K562 (cell line): ENCODE measurements at regions not wholly inside any gene's neighbourhood (a gene's known extent, or its start where the extent isn't known, plus 50 kb on each side); places are given as distances from the start of the nearest gene placed in this dataset.

Experiments used
- ATAC-seq: fragments of 200-7000 bp; cut with Tn5 transposase; 3 replicates; pipeline ENCODE4 v1.9.1; 2020; ENCODE audit warnings: moderate library complexity
- BruUV-seq: library from RNA; stranded (reverse); fragments of 400-500 nt; replicated peaks from 2 replicates; lab custom pipeline; 2021; lab: Mats Ljungman, UMichigan
- CTCF ChIA-PET: fragments of 300-600 bp; formaldehyde crosslinking; extraction: SDS; loops from one replicate; lab custom pipeline; 2021; ENCODE audit warnings: low intra/inter-chr PET ratio; lab: Yijun Ruan, JAX
- POLR2A ChIA-PET: fragments of 300-600, 350-650 bp; sonication (Branson Sonifier 250); formaldehyde crosslinking; extraction: SDS; loops from one replicate; lab custom pipeline; 2021; ENCODE audit warnings: antibody characterized with exemption, inconsistent platforms; lab: Yijun Ruan, JAX
- DNase-seq, 4 experiments: peaks; one replicate each; pipeline versions ENCODE4 v3.0.0 to v3.0.0-alpha.2; 2011 to 2018; ENCODE audit warnings: low spot score in 3 of 4, mixed read lengths in 3 of 4; ENCODE audit errors: extremely low read depth in 1 of 4
- FAIRE-seq: peaks from 2 replicates; lab custom pipeline; 2011; peaks lifted over from hg19 to GRCh38; lab: Jason Lieb, UNC
- H2AFZ ChIP-seq: 2 replicates; pipeline ENCODE4 v1.6.0; 2011; ENCODE audit warnings: low read depth, low read length, control low read depth, inconsistent platforms
- H3K27ac ChIP-seq: fragments of 200-600 bp; 3 replicates; pipeline ENCODE4 v1.8.0; 2011; ENCODE audit warnings: low read depth, mild to moderate bottlenecking, control low read depth, inconsistent platforms, low read length, moderate library complexity, mixed read lengths; ENCODE audit errors: extremely low read depth
- H3K27me3 ChIP-seq, 2 experiments: fragments of 300-600 bp in 1 of 2; 2 replicates in 1 of 2; 3 replicates in 1 of 2; pipeline versions ENCODE4 v1.6.0 to v1.8.0; 2011; ENCODE audit warnings: inconsistent platforms in 2 of 2, low read length in 2 of 2, mild to moderate bottlenecking in 1 of 2, mixed read lengths in 1 of 2, moderate library complexity in 1 of 2; ENCODE audit not compliant: control insufficient read depth in 2 of 2, insufficient read depth in 2 of 2
- H3K36me3 ChIP-seq: fragments of 300-600 bp; 3 replicates; pipeline ENCODE4 v1.8.0; 2011; ENCODE audit warnings: mild to moderate bottlenecking, low read length, inconsistent platforms; ENCODE audit not compliant: control insufficient read depth, insufficient read depth
- H3K4me1 ChIP-seq, 2 experiments: fragments of 200-600 bp in 1 of 2; replicated peaks in 1 of 2; 2 replicates in 1 of 2; 3 replicates in 1 of 2; pipeline versions ENCODE4 v1.5.1 to v1.8.0; 2011; ENCODE audit warnings: inconsistent platforms in 2 of 2, low read length in 2 of 2, mild to moderate bottlenecking in 1 of 2, mixed read lengths in 1 of 2, moderate library complexity in 1 of 2; ENCODE audit not compliant: control insufficient read depth in 2 of 2, insufficient read depth in 2 of 2
- H3K4me2 ChIP-seq: 2 replicates; pipeline ENCODE4 v1.6.1; 2011; ENCODE audit warnings: low read length, control low read depth, inconsistent platforms, mixed read lengths; ENCODE audit not compliant: insufficient read depth
- H3K4me3 ChIP-seq: fragments of 200-600 bp; sonication (generic), shearing (Covaris generic); 2 replicates; pipeline ENCODE4 v1.5.1; 2016; ENCODE audit warnings: control low read depth, inconsistent platforms
- H3K79me2 ChIP-seq: fragments of 200-600 bp; 3 replicates; pipeline ENCODE4 v1.8.0; 2011; ENCODE audit warnings: low read length, inconsistent platforms; ENCODE audit not compliant: control insufficient read depth, insufficient read depth
- H3K9ac ChIP-seq, 2 experiments: 2 replicates each; pipeline versions ENCODE4 v1.6.0 to v1.6.1; 2011; ENCODE audit warnings: low read depth in 2 of 2, low read length in 2 of 2, control low read depth in 1 of 2, inconsistent platforms in 1 of 2, mild to moderate bottlenecking in 1 of 2, mixed read lengths in 1 of 2; ENCODE audit not compliant: insufficient read depth in 1 of 2
- H3K9me1 ChIP-seq: one replicate; pipeline ENCODE4 v1.6.0; 2011; ENCODE audit warnings: inconsistent platforms, mild to moderate bottlenecking, low read length, moderate library complexity; ENCODE audit not compliant: control insufficient read depth, insufficient read depth
- H3K9me3 ChIP-seq: replicated peaks from 2 replicates; pipeline ENCODE4 v1.5.1; 2011; ENCODE audit warnings: low read depth, low read length, inconsistent platforms; ENCODE audit not compliant: control insufficient read depth, insufficient read depth
- H4K20me1 ChIP-seq: replicated peaks from 2 replicates; pipeline ENCODE4 v1.6.1; 2011; ENCODE audit warnings: low read length, inconsistent platforms, mixed read lengths; ENCODE audit not compliant: control insufficient read depth, insufficient read depth
- GATA2 ChIP-seq: sonication (generic); formaldehyde crosslinking; IDR thresholded peaks from 2 replicates; pipeline ENCODE4 v1.4.0; 2020; ENCODE audit warnings: mild to moderate bottlenecking, missing genetic modification reagents
- HNRNPUL1 ChIP-seq: fragments of 200-400 bp; formaldehyde crosslinking; IDR thresholded peaks from 2 replicates; pipeline ENCODE4 v1.6.1; 2017; ENCODE audit warnings: low read length
- LARP7 ChIP-seq: fragments of 450-650 bp; IDR thresholded peaks from 2 replicates; pipeline ENCODE4 v1.6.1; 2016
- MTF1 ChIP-seq: fragments of 250-450 bp; sonication (Bioruptor Pico); IDR thresholded peaks from 2 replicates; pipeline ENCODE4 v1.9.0; 2021; ENCODE audit warnings: moderate library complexity, mild to moderate bottlenecking, inconsistent platforms, borderline replicate concordance
- NELFE ChIP-seq: IDR thresholded peaks from 2 replicates; pipeline ENCODE4 v1.6.1; 2011; ENCODE audit warnings: mild to moderate bottlenecking; ENCODE audit not compliant: insufficient read depth, insufficient read length
- NFXL1 ChIP-seq: fragments of 450-650 bp; formaldehyde crosslinking; IDR thresholded peaks from 2 replicates; pipeline ENCODE4 v1.4.0; 2021; ENCODE audit warnings: mild to moderate bottlenecking
- RFX7 ChIP-seq: fragments of 250-450 bp; sonication (Bioruptor Pico); IDR thresholded peaks from 2 replicates; pipeline ENCODE4 v1.5.1; 2021; ENCODE audit warnings: mild to moderate bottlenecking
- YY1 ChIP-seq, 3 experiments: IDR thresholded peaks; 2 replicates each; pipeline ENCODE4 v1.6.1; 2011; ENCODE audit warnings: low read length in 2 of 3, mild to moderate bottlenecking in 2 of 3, moderate library complexity in 2 of 3, borderline replicate concordance in 1 of 3, control low read depth in 1 of 3, low read depth in 1 of 3; ENCODE audit not compliant: insufficient read depth in 3 of 3, insufficient replicate concordance in 2 of 3, control insufficient read depth in 1 of 3, insufficient read length in 1 of 3; ENCODE audit errors: extremely low read depth in 1 of 3
- ZNF324 ChIP-seq: fragments of 250-450 bp; sonication (Bioruptor Pico); IDR thresholded peaks from 2 replicates; pipeline ENCODE4 v1.4.0; 2020; ENCODE audit warnings: mild to moderate bottlenecking
- ZNF41 ChIP-seq: fragments of 250-450 bp; sonication (Bioruptor Pico); conservative IDR thresholded peaks from 2 replicates; pipeline ENCODE4 v1.4.0; 2020; ENCODE audit warnings: mild to moderate bottlenecking
- ZNF780A ChIP-seq: fragments of 250-450 bp; sonication (Bioruptor Pico); IDR thresholded peaks from 2 replicates; pipeline ENCODE4 v1.5.0; 2021; ENCODE audit warnings: mild to moderate bottlenecking
- ZSCAN29 ChIP-seq: fragments of 450-650 bp; IDR thresholded peaks from 2 replicates; pipeline ENCODE4 v1.6.1; 2017
- WGBS: fragments of 100-300 bp; shearing (Covaris generic); methylation state at CpG from one replicate; pipeline ENCODE4 v1.1.6; 2016; ENCODE audit warnings: low coverage, mixed read lengths; ENCODE audit not compliant: insufficient coverage; ENCODE audit errors: missing lambda C conversion rate; 5-methylcytosine and 5-hydroxymethylcytosine counted together
- in situ Hi-C: fragments of 300-500 bp; cut with MboI; formaldehyde crosslinking; loops from 4 replicates; pipeline ENCODE4 v1.15.0; 2018; ENCODE audit warnings: inconsistent platforms, mixed read lengths
- intact Hi-C: fragments of 100-400 bp; cut with micrococcal nuclease; formaldehyde crosslinking; loops from 2 replicates; pipeline ENCODE4 v1.14.2; 2022
- TF ChIP-seq, protein P1 (sequence below): fragments of 200-400 bp; formaldehyde crosslinking; IDR thresholded peaks from 2 replicates; pipeline ENCODE4 v1.6.1; 2017; ENCODE audit warnings: mild to moderate bottlenecking, low read depth, low read length, moderate library complexity
- TF ChIP-seq, protein P2 (sequence below): fragments of 150-350 bp; IDR thresholded peaks from 2 replicates; pipeline ENCODE4 v1.6.1; 2014; ENCODE audit warnings: low read depth, mild to moderate bottlenecking, low read length, borderline replicate concordance

DNA sequence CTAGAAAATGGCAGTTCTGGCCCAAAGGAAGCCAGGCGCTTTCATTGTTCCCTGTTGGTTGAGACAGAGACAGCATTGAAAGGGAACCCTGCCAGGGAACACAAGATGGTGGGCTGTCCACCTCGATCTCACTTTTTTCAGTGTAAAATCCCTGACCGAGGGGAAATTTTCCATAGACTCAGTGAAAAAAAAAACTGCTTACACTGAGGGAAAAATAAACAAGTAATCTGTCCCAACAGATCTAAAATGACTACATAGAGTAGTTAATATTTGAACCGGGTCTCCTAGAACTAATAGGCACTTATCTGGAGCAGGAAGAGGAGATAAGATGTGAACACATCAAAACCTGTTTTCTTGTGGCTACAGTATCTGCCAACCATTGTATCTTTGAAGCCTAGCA lies 763.4 kb upstream of the GOLIM4 start:
- no peak for DNase-seq
- 0% methylated on average over 4 of the region's 4 CpGs for WGBS
- CTCF ChIA-PET: no interaction called here
- Histone ChIP-seq H3K27me3 (no peaks in the 10 kb centered on the region), H3K4me3 (no peak overlapping the region), H2AFZ (no peak overlapping the region), H3K4me1 (no peaks in the 10 kb centered on the region), H3K9ac (no peak overlapping the region), H4K20me1 (no peaks in the 10 kb centered on the region), H3K4me2 (no peak overlapping the region)
- FAIRE-seq: no peak
- no peak for ATAC-seq
- POLR2A ChIA-PET: no interaction called here
- TF ChIP-seq, protein P1, sequence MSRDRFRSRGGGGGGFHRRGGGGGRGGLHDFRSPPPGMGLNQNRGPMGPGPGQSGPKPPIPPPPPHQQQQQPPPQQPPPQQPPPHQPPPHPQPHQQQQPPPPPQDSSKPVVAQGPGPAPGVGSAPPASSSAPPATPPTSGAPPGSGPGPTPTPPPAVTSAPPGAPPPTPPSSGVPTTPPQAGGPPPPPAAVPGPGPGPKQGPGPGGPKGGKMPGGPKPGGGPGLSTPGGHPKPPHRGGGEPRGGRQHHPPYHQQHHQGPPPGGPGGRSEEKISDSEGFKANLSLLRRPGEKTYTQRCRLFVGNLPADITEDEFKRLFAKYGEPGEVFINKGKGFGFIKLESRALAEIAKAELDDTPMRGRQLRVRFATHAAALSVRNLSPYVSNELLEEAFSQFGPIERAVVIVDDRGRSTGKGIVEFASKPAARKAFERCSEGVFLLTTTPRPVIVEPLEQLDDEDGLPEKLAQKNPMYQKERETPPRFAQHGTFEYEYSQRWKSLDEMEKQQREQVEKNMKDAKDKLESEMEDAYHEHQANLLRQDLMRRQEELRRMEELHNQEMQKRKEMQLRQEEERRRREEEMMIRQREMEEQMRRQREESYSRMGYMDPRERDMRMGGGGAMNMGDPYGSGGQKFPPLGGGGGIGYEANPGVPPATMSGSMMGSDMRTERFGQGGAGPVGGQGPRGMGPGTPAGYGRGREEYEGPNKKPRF: no peak
- no peak for TF ChIP-seq ZNF41
- TF ChIP-seq ZSCAN29: no peak
- TF ChIP-seq NFXL1 (CRISPR knock-in tag): no peak
- no peak for TF ChIP-seq NELFE
- TF ChIP-seq ZNF780A: no peak
- TF ChIP-seq, protein P2, sequence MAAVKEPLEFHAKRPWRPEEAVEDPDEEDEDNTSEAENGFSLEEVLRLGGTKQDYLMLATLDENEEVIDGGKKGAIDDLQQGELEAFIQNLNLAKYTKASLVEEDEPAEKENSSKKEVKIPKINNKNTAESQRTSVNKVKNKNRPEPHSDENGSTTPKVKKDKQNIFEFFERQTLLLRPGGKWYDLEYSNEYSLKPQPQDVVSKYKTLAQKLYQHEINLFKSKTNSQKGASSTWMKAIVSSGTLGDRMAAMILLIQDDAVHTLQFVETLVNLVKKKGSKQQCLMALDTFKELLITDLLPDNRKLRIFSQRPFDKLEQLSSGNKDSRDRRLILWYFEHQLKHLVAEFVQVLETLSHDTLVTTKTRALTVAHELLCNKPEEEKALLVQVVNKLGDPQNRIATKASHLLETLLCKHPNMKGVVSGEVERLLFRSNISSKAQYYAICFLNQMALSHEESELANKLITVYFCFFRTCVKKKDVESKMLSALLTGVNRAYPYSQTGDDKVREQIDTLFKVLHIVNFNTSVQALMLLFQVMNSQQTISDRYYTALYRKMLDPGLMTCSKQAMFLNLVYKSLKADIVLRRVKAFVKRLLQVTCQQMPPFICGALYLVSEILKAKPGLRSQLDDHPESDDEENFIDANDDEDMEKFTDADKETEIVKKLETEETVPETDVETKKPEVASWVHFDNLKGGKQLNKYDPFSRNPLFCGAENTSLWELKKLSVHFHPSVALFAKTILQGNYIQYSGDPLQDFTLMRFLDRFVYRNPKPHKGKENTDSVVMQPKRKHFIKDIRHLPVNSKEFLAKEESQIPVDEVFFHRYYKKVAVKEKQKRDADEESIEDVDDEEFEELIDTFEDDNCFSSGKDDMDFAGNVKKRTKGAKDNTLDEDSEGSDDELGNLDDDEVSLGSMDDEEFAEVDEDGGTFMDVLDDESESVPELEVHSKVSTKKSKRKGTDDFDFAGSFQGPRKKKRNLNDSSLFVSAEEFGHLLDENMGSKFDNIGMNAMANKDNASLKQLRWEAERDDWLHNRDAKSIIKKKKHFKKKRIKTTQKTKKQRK: no peak
- no peak for TF ChIP-seq GATA2 (CRISPR knock-in tag)
- no peak for TF ChIP-seq MTF1
- no peak for TF ChIP-seq HNRNPUL1
- TF ChIP-seq ZNF324 (CRISPR knock-in tag): no peak
- TF ChIP-seq YY1 (IDR thresholded peaks at IDR 0.05; ENCODE audit: borderline replicate concordance in 1 of 3, control insufficient read depth in 1 of 3, extremely low read depth in 1 of 3, insufficient read depth in 3 of 3, insufficient read length in 1 of 3, insufficient replicate concordance in 2 of 3, low read depth in 1 of 3, low read length in 2 of 3): no peak
- TF ChIP-seq RFX7 (CRISPR knock-in tag): no peak
- TF ChIP-seq LARP7: no peak
- TF ChIP-seq, all 486 proteins: peak for 0
- H3K36me3 ChIP-seq: no peaks in the 10 kb centered on the region
- in situ Hi-C loops (loop anchor here (10.0 kb wide), 1 partner anchor 644 kb away; no protein-coding TSS in a partner anchor), intact Hi-C loops (no loop called here)
- H3K79me2 ChIP-seq: no peaks in the 10 kb centered on the region
- H3K9me3 ChIP-seq: no peaks in the 10 kb centered on the region
- no peak overlapping the region for H3K27ac ChIP-seq
- BruUV-seq: no TSS peak
- H3K9me1 ChIP-seq: no peaks in the 10 kb centered on the region
